Natural killer cell (primary cell): ENCODE measurements at regions not wholly inside any gene's neighbourhood (a gene's known extent, or its start where the extent isn't known, plus 50 kb on each side); places are given as distances from the start of the nearest gene placed in this dataset.

Experiments
- ATAC-seq, 3 donors: fragments of 150-1000 bp in 2 of 3; fragments of 200-7000 bp in 1 of 3; cut with Tn5 transposase; 1 replicate in 1 of 3; 2 replicates in 2 of 3; pipeline ENCODE4 v1.10.0; 2021; ENCODE audit warnings: mild to moderate bottlenecking in 2 of 3, moderate library complexity in 2 of 3
- DNase-seq, 2 donors: peaks; one replicate each; pipeline versions ENCODE4 v3.0.0 to v3.0.0-alpha.2; 2013 to 2021; ENCODE audit warnings: mixed read lengths in 1 of 2
- H3K27ac ChIP-seq: one replicate; pipeline ENCODE4 v1.5.1; 2013; ENCODE audit warnings: mild to moderate bottlenecking, low read length
- H3K27me3 ChIP-seq: one replicate; pipeline ENCODE4 v1.6.1; 2013; ENCODE audit warnings: low read length; ENCODE audit not compliant: control insufficient read depth, insufficient read depth
- H3K36me3 ChIP-seq: one replicate; pipeline ENCODE4 v1.6.1; 2013; ENCODE audit warnings: low read length; ENCODE audit not compliant: control insufficient read depth, insufficient read depth
- H3K4me1 ChIP-seq: one replicate; pipeline ENCODE4 v1.6.1; 2013; ENCODE audit warnings: low read length; ENCODE audit not compliant: control insufficient read depth, insufficient read depth
- H3K4me3 ChIP-seq: one replicate; pipeline ENCODE4 v1.5.1; 2013; ENCODE audit warnings: low read length
- H3K9me3 ChIP-seq: one replicate; pipeline ENCODE4 v1.6.1; 2013; ENCODE audit warnings: low read length; ENCODE audit not compliant: control insufficient read depth, insufficient read depth
- H3K27ac Mint-ChIP-seq, 2 donors: one replicate each; pipeline ENCODE4 v1.8.0; 2022; ENCODE audit warnings: mild to moderate bottlenecking in 2 of 2, mixed read lengths in 2 of 2, moderate library complexity in 1 of 2
- H3K27me3 Mint-ChIP-seq, 2 donors: one replicate each; pipeline ENCODE4 v1.8.0; 2022; ENCODE audit warnings: low read depth in 2 of 2, mixed read lengths in 2 of 2
- H3K36me3 Mint-ChIP-seq: one replicate; pipeline ENCODE4 v1.8.0; 2022; ENCODE audit warnings: mixed read lengths
- H3K4me1 Mint-ChIP-seq, 2 donors: one replicate each; pipeline ENCODE4 v1.8.0; 2022; ENCODE audit warnings: mixed read lengths in 2 of 2
- H3K4me3 Mint-ChIP-seq: one replicate; pipeline ENCODE4 v1.8.0; 2022; ENCODE audit warnings: mild to moderate bottlenecking, moderate library complexity, mixed read lengths
- H3K9me3 Mint-ChIP-seq, 2 donors: one replicate each; pipeline ENCODE4 v1.8.0; 2022; ENCODE audit warnings: mixed read lengths in 2 of 2
- CTCF ChIP-seq: fragments of 200-600 bp; IDR thresholded peaks from one replicate; pipeline ENCODE4 v1.8.0; 2022; ENCODE audit warnings: antibody characterized with exemption
- whole genome bisulfite sequencing: methylation state at CpG from one replicate; pipeline ENCODE4 v1.1.7; 2013; ENCODE audit warnings: missing lambda C conversion rate; ENCODE audit not compliant: insufficient coverage; 5-methylcytosine and 5-hydroxymethylcytosine counted together
- intact Hi-C: fragments of 100-400 bp; cut with micrococcal nuclease; formaldehyde crosslinking; loops from one replicate; pipeline ENCODE4 v1.14.2; 2022

- Histone ChIP-seq H3K9me3 (no peaks in the 10 kb centered on the region), H3K27me3 (no peaks in the 10 kb centered on the region), H3K27ac (no peak overlapping the region), H3K36me3 (no peaks in the 10 kb centered on the region), H3K4me3 (no peak overlapping the region), H3K4me1 (no peaks in the 10 kb centered on the region)
- ATAC-seq (no peak), DNase-seq (no peak)
- TF ChIP-seq CTCF, result no peak
- Mint-ChIP-seq H3K9me3 (peaks cover 10 to 27% of the 10 kb centered on the region in 2 donors), H3K4me1 (no peaks in the 10 kb centered on the region), H3K27ac (no peak overlapping the region), H3K36me3 (no peaks in the 10 kb centered on the region), H3K4me3 (no peak overlapping the region), H3K27me3 (no peaks in the 10 kb centered on the region)
- intact Hi-C loops, result no loop called here
- WGBS, result no CpG with 5 or more reads among the region's 3 CpGs
Observed at GRCh38 chr10:108187408-108188012, 1023.0 kb upstream of the SORCS1 start.

GRCh38 chr10:108184114-108184513, 1019.6 kb upstream of the SORCS1 start:
- Mint-ChIP-seq H3K9me3 (peaks cover 18 to 32% of the 10 kb centered on the region in 2 donors), H3K27ac (no peak overlapping the region), H3K4me1 (no peaks in the 10 kb centered on the region), H3K4me3 (no peak overlapping the region), H3K27me3 (no peaks in the 10 kb centered on the region), H3K36me3 (no peaks in the 10 kb centered on the region)
- no peak for TF ChIP-seq CTCF
- Histone ChIP-seq H3K4me1 (no peaks in the 10 kb centered on the region), H3K4me3 (no peak overlapping the region), H3K27me3 (no peaks in the 10 kb centered on the region), H3K27ac (no peak overlapping the region), H3K36me3 (no peaks in the 10 kb centered on the region), H3K9me3 (no peaks in the 10 kb centered on the region)
- DNase-seq (no peak), ATAC-seq (no peak)
- WGBS, result 22% methylated on average over 1 of the region's 1 CpG
- intact Hi-C loops, result no loop called here

- no peak overlapping the region for H3K4me3 ChIP-seq
- Mint-ChIP-seq H3K4me1 (no peaks in the 10 kb centered on the region), H3K4me3 (no peak overlapping the region), H3K9me3 (peaks cover 14 to 31% of the 10 kb centered on the region in 2 donors), H3K27ac (no peak overlapping the region), H3K36me3 (no peaks in the 10 kb centered on the region), H3K27me3 (no peaks in the 10 kb centered on the region)
- no peak overlapping the region for H3K27ac ChIP-seq
- WGBS, result no CpG with 5 or more reads among the region's 2 CpGs
- DNase-seq (no peak), ATAC-seq (no peak)
- no peak for TF ChIP-seq CTCF
- H3K36me3 ChIP-seq, result no peaks in the 10 kb centered on the region
- H3K27me3 ChIP-seq, result no peaks in the 10 kb centered on the region
- no peaks in the 10 kb centered on the region for H3K4me1 ChIP-seq
- no peaks in the 10 kb centered on the region for H3K9me3 ChIP-seq
- intact Hi-C loops, result no loop called here
Observed at GRCh38 chr10:108180878-108181277, 1016.4 kb upstream of the SORCS1 start.

GRCh38 chr10:108169846-108170245, 1005.3 kb upstream of the SORCS1 start:
- Mint-ChIP-seq H3K4me3 (no peak overlapping the region), H3K4me1 (no peaks in the 10 kb centered on the region), H3K36me3 (no peaks in the 10 kb centered on the region), H3K9me3 (peaks cover 11% of the 10 kb centered on the region in 2 donors), H3K27me3 (no peaks in the 10 kb centered on the region), H3K27ac (no peak overlapping the region)
- H3K9me3 ChIP-seq, result no peaks in the 10 kb centered on the region
- H3K27me3 ChIP-seq, result no peaks in the 10 kb centered on the region
- H3K4me1 ChIP-seq, result no peaks in the 10 kb centered on the region
- no peak for TF ChIP-seq CTCF
- WGBS, result 86% methylated on average over 1 of the region's 1 CpG
- H3K36me3 ChIP-seq, result no peaks in the 10 kb centered on the region
- intact Hi-C loops, result no loop called here
- DNase-seq (no peak), ATAC-seq (no peak)
- H3K4me3 ChIP-seq, result no peak overlapping the region
- H3K27ac ChIP-seq, result no peak overlapping the region
